GM10266 (cell line): ENCODE measurements at regions not wholly inside any gene's neighbourhood (a gene's known extent, or its start where the extent isn't known, plus 50 kb on each side); places are given as distances from the start of the nearest gene placed in this dataset.

Experiments used
- DNase-seq: peaks from one replicate; pipeline ENCODE4 v3.0.0; 2012; ENCODE audit errors: extremely low spot score
- CTCF ChIP-seq: IDR thresholded peaks from 2 replicates; pipeline ENCODE4 v1.5.1; 2012; ENCODE audit warnings: mild to moderate bottlenecking, low read depth; ENCODE audit not compliant: control insufficient read depth, insufficient read depth; ENCODE audit errors: missing control alignments

- no peak for DNase-seq
- no peak for TF ChIP-seq CTCF
Observed at GRCh38 chr14:98594156-98594555, 677.8 kb downstream of the BCL11B start.

- TF ChIP-seq CTCF, result no peak
- no peak for DNase-seq
Observed at GRCh38 chr14:98598576-98598975, 673.4 kb downstream of the BCL11B start.

GRCh38 chr14:98599082-98599481, 672.9 kb downstream of the BCL11B start:
- TF ChIP-seq CTCF, result no peak

GRCh38 chr14:98602983-98603382, 669.0 kb downstream of the BCL11B start:
- DNase-seq, result no peak

More at GRCh38 chr14:98599082-98599481, 672.9 kb downstream of the BCL11B start:
- no peak for DNase-seq

GRCh38 chr14:98605043-98605442, 667.0 kb downstream of the BCL11B start:
- no peak for DNase-seq
- TF ChIP-seq CTCF, result no peak

More at GRCh38 chr14:98602983-98603382, 669.0 kb downstream of the BCL11B start:
- TF ChIP-seq CTCF, result no peak

GRCh38 chr14:98606041-98606640, 665.9 kb downstream of the BCL11B start:
- DNase-seq, result no peak
- no peak for TF ChIP-seq CTCF

GRCh38 chr14:98606816-98607215, 665.2 kb downstream of the BCL11B start:
- no peak for DNase-seq
- TF ChIP-seq CTCF, result no peak
